Neural cell (in vitro differentiated cells): ENCODE measurements at regions not wholly inside any gene's neighbourhood (a gene's known extent, or its start where the extent isn't known, plus 50 kb on each side); places are given as distances from the start of the nearest gene placed in this dataset.

Source experiments
- H2AFZ ChIP-seq: fragments of 200-600, 300-800 bp; sonication (generic), shearing (Covaris generic); 2 replicates; pipeline ENCODE4 v1.6.0; 2014; ENCODE audit warnings: low read depth, mild to moderate bottlenecking, antibody characterized with exemption, low read length, moderate library complexity
- H3F3A ChIP-seq: fragments of 200-600 bp; shearing (Covaris generic); 2 replicates; pipeline ENCODE4 v1.6.1; 2016; ENCODE audit warnings: mild to moderate bottlenecking, moderate library complexity, mixed read lengths, antibody characterized with exemption, low read length; ENCODE audit not compliant: insufficient read depth, poor library complexity, severe bottlenecking
- H3K27ac ChIP-seq: fragments of 200-600, 300-800 bp; sonication (generic), shearing (Covaris generic); 2 replicates; pipeline ENCODE4 v1.5.1; 2014; ENCODE audit warnings: mild to moderate bottlenecking, low read length, moderate library complexity
- H3K27me3 ChIP-seq: fragments of 300-800, 200-600 bp; sonication (generic), shearing (Covaris generic); 2 replicates; pipeline ENCODE4 v1.6.0; 2014; ENCODE audit warnings: mild to moderate bottlenecking, low read depth, low read length, moderate library complexity; ENCODE audit not compliant: insufficient read depth
- H3K36me3 ChIP-seq: fragments of 300-800, 200-600 bp; sonication (generic), shearing (Covaris generic); 2 replicates; pipeline ENCODE4 v1.5.1; 2014; ENCODE audit warnings: mild to moderate bottlenecking, antibody characterized with exemption, low read length, moderate library complexity; ENCODE audit not compliant: insufficient read depth
- H3K4me2 ChIP-seq: fragments of 300-800, 200-600 bp; sonication (generic), shearing (Covaris generic); 2 replicates; pipeline ENCODE4 v1.6.0; 2014; ENCODE audit warnings: mild to moderate bottlenecking, low read length
- H3K4me3 ChIP-seq: fragments of 300-800, 200-600 bp; sonication (generic), shearing (Covaris generic); 2 replicates; pipeline ENCODE4 v1.5.1; 2014; ENCODE audit warnings: mild to moderate bottlenecking, low read length, moderate library complexity
- H3K79me2 ChIP-seq: fragments of 200-600 bp; shearing (Covaris generic); replicated peaks from 2 replicates; pipeline ENCODE4 v1.6.0; 2014; ENCODE audit warnings: mild to moderate bottlenecking, low read length, moderate library complexity; ENCODE audit not compliant: insufficient read depth
- H3K9ac ChIP-seq: fragments of 300-800, 200-600 bp; sonication (generic), shearing (Covaris generic); 2 replicates; pipeline ENCODE4 v1.6.1; 2016; ENCODE audit warnings: mild to moderate bottlenecking, low read length, mixed read lengths
- H3K9me2 ChIP-seq: fragments of 200-600 bp; shearing (Covaris generic); 2 replicates; pipeline ENCODE4 v1.6.1; 2016; ENCODE audit warnings: mild to moderate bottlenecking, low read length, mixed read lengths; ENCODE audit not compliant: insufficient read depth
- H3K9me3 ChIP-seq: fragments of 200-600, 300-800 bp; sonication (generic), shearing (Covaris generic); 2 replicates; pipeline ENCODE4 v1.6.1; 2016; ENCODE audit warnings: mild to moderate bottlenecking, mixed run types, low read length, moderate library complexity, mixed read lengths
- H4K20me1 ChIP-seq: fragments of 200-600 bp; shearing (Covaris generic); 2 replicates; pipeline ENCODE4 v1.6.1; 2016; ENCODE audit warnings: mild to moderate bottlenecking, mixed run types; ENCODE audit not compliant: insufficient read depth
- EP300 ChIP-seq: fragments of 450-650 bp; conservative IDR thresholded peaks from 2 replicates; pipeline ENCODE4 v1.6.1; 2014; ENCODE audit warnings: antibody characterized with exemption, mild to moderate bottlenecking, moderate library complexity; ENCODE audit not compliant: poor library complexity, severe bottlenecking
- EZH2 ChIP-seq: fragments of 200-600, 300-800 bp; shearing (Covaris generic), sonication (generic); IDR thresholded peaks from 2 replicates; pipeline ENCODE4 v1.6.1; 2014; ENCODE audit warnings: antibody characterized with exemption, low read length, borderline replicate concordance, mild to moderate bottlenecking; ENCODE audit not compliant: insufficient read depth, poor library complexity, severe bottlenecking
- MXI1 ChIP-seq: fragments of 450-650 bp; conservative IDR thresholded peaks from 2 replicates; pipeline ENCODE4 v1.6.1; 2014; ENCODE audit warnings: antibody characterized with exemption, mild to moderate bottlenecking; ENCODE audit not compliant: poor library complexity, severe bottlenecking
- POLR2AphosphoS5 ChIP-seq: IDR thresholded peaks from 2 replicates; pipeline ENCODE4 v1.6.1; 2012
- RAD21 ChIP-seq: fragments of 450-650 bp; conservative IDR thresholded peaks from 2 replicates; pipeline ENCODE4 v1.6.1; 2014; ENCODE audit warnings: antibody characterized with exemption, mild to moderate bottlenecking, moderate library complexity
- SMC3 ChIP-seq: fragments of 450-650 bp; conservative IDR thresholded peaks from 2 replicates; pipeline ENCODE4 v1.6.1; 2014; ENCODE audit warnings: antibody characterized with exemption, mild to moderate bottlenecking, moderate library complexity; ENCODE audit not compliant: poor library complexity
- TAF1 ChIP-seq: IDR thresholded peaks from 2 replicates; pipeline ENCODE4 v1.6.1; 2012; ENCODE audit warnings: low read depth
- TF ChIP-seq, protein P1 (sequence below): IDR thresholded peaks from 2 replicates; pipeline ENCODE4 v1.6.1; 2012; ENCODE audit warnings: borderline replicate concordance
- TF ChIP-seq, protein P2 (sequence below): fragments of 450-650 bp; IDR thresholded peaks from 2 replicates; pipeline ENCODE4 v1.5.1; 2014; ENCODE audit warnings: antibody characterized with exemption, mild to moderate bottlenecking, moderate library complexity; ENCODE audit not compliant: poor library complexity, severe bottlenecking

DNA sequence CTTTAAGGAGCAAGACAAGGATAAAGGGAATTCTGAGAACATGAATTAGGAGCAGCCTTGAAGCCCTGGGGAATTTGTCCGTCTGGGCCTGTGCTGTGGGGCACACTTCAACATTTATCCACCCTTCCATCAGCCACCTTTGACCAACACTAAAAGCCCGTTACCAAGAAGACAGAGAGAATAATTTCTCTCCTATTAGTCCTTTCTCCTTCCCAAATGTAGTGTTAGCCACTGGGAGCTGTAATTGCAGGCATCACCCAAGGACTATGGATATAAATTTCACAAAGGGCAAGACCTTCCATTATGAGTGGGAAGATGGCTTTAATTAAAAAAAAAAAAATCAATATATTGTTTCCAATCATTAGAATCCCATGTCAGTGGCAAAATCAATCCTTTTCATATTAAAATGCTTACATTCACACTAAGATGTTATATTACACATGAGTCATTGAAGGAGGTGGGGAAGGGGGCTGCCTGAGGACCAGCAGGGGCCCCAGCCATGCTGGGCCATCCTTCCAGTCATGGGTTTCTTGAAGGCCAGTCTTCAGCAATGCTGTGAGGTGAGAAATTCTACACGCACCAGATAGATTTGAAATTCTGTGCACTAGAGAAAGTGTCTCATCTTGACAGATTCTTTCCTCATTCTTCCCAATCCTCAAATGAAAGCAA is 292.5 kb upstream of the NRP1 start:
- Histone ChIP-seq H2AFZ (no peak overlapping the region), H3F3A (no peaks in the 10 kb centered on the region), H3K9me2 (no peaks in the 10 kb centered on the region), H3K4me3 (no peak overlapping the region), H4K20me1 (no peaks in the 10 kb centered on the region), H3K4me2 (no peak overlapping the region), H3K9ac (no peak overlapping the region), H3K36me3 (no peaks in the 10 kb centered on the region), H3K79me2 (no peaks in the 10 kb centered on the region), H3K27ac (no peak overlapping the region), H3K9me3 (no peaks in the 10 kb centered on the region), H3K27me3 (no peaks in the 10 kb centered on the region)
- TF ChIP-seq EZH2 (no peak), MXI1 (no peak), POLR2AphosphoS5 (no peak), TAF1 (no peak), RAD21 (no peak), EP300 (no peak), SMC3 (no peak)
- TF ChIP-seq, protein P1, sequence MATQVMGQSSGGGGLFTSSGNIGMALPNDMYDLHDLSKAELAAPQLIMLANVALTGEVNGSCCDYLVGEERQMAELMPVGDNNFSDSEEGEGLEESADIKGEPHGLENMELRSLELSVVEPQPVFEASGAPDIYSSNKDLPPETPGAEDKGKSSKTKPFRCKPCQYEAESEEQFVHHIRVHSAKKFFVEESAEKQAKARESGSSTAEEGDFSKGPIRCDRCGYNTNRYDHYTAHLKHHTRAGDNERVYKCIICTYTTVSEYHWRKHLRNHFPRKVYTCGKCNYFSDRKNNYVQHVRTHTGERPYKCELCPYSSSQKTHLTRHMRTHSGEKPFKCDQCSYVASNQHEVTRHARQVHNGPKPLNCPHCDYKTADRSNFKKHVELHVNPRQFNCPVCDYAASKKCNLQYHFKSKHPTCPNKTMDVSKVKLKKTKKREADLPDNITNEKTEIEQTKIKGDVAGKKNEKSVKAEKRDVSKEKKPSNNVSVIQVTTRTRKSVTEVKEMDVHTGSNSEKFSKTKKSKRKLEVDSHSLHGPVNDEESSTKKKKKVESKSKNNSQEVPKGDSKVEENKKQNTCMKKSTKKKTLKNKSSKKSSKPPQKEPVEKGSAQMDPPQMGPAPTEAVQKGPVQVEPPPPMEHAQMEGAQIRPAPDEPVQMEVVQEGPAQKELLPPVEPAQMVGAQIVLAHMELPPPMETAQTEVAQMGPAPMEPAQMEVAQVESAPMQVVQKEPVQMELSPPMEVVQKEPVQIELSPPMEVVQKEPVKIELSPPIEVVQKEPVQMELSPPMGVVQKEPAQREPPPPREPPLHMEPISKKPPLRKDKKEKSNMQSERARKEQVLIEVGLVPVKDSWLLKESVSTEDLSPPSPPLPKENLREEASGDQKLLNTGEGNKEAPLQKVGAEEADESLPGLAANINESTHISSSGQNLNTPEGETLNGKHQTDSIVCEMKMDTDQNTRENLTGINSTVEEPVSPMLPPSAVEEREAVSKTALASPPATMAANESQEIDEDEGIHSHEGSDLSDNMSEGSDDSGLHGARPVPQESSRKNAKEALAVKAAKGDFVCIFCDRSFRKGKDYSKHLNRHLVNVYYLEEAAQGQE, result no peak
- TF ChIP-seq, protein P2, sequence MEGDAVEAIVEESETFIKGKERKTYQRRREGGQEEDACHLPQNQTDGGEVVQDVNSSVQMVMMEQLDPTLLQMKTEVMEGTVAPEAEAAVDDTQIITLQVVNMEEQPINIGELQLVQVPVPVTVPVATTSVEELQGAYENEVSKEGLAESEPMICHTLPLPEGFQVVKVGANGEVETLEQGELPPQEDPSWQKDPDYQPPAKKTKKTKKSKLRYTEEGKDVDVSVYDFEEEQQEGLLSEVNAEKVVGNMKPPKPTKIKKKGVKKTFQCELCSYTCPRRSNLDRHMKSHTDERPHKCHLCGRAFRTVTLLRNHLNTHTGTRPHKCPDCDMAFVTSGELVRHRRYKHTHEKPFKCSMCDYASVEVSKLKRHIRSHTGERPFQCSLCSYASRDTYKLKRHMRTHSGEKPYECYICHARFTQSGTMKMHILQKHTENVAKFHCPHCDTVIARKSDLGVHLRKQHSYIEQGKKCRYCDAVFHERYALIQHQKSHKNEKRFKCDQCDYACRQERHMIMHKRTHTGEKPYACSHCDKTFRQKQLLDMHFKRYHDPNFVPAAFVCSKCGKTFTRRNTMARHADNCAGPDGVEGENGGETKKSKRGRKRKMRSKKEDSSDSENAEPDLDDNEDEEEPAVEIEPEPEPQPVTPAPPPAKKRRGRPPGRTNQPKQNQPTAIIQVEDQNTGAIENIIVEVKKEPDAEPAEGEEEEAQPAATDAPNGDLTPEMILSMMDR, result no peak

DNA sequence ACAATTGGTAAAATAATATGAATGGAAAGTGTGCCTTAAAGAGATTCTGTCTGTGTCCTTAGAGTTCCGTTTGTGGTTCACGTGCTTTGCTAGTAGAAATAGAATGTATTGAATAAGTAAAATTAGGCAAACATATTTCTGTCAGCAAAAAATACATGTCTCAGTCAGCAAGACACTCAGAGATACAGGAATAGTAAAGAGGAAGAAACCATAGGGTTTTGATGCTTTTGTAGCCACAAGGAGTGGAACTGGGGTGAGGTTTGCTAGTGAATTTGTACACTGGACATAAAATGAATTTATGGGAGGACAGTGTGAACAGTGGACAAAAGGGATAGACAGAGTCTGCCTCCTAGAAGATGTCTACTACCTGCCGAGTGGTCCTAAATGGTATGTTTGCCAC is 289.2 kb upstream of the NRP1 start:
- no peak for TF ChIP-seq EP300
- TF ChIP-seq POLR2AphosphoS5, result no peak
- Histone ChIP-seq H3K36me3 (no peaks in the 10 kb centered on the region), H3K27me3 (no peaks in the 10 kb centered on the region), H3K4me2 (no peak overlapping the region), H3K4me3 (no peak overlapping the region), H3K79me2 (no peaks in the 10 kb centered on the region), H3K9me3 (no peaks in the 10 kb centered on the region), H3K9me2 (no peaks in the 10 kb centered on the region), H3K9ac (no peak overlapping the region), H3F3A (no peaks in the 10 kb centered on the region), H4K20me1 (no peaks in the 10 kb centered on the region), H3K27ac (no peak overlapping the region), H2AFZ (no peak overlapping the region)

DNA sequence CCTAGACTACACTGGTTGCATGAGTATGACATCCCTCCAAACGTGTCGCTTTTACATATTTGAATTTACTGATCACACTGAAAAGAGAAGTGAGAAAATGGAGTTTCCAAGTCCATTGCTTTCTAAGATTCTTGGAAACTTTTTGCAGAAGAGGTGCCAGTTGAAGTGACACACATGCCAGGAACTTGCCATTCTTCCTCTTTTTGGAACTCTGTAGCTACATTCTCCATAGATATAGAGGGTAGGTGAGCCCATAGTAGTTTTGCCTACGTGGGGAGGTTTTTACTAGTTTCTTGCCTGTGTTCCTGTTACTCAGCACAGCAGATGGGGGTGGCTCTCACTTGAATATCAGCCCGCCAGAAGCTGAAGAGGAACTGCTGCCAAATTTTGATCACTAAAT is 286.6 kb upstream of the NRP1 start:
- Histone ChIP-seq H3K4me2 (no peak overlapping the region), H3K9ac (no peak overlapping the region), H3K79me2 (no peaks in the 10 kb centered on the region), H3K36me3 (no peaks in the 10 kb centered on the region), H3K27me3 (no peaks in the 10 kb centered on the region), H4K20me1 (no peaks in the 10 kb centered on the region), H3K4me3 (no peak overlapping the region), H3F3A (no peaks in the 10 kb centered on the region), H3K27ac (no peak overlapping the region), H3K9me3 (no peaks in the 10 kb centered on the region), H3K9me2 (no peaks in the 10 kb centered on the region), H2AFZ (no peak overlapping the region)
- no peak for TF ChIP-seq EZH2
- TF ChIP-seq MXI1, result no peak
- TF ChIP-seq, protein P1, result no peak
- TF ChIP-seq POLR2AphosphoS5, result no peak
- TF ChIP-seq, protein P2, result no peak
- TF ChIP-seq EP300, result no peak
- no peak for TF ChIP-seq RAD21
- no peak for TF ChIP-seq TAF1
- no peak for TF ChIP-seq SMC3
